SK-N-SH treated with all-trans-retinoic acid at 6 μM for 48 hours (cell line): ENCODE measurements at regions not wholly inside any gene's neighbourhood (a gene's known extent, or its start where the extent isn't known, plus 50 kb on each side); places are given as distances from the start of the nearest gene placed in this dataset.

Experiments
- ATAC-seq: fragments of 200-7000 bp; cut with Tn5 transposase; 3 replicates; pipeline ENCODE4 v1.9.1; 2020; ENCODE audit warnings: mild to moderate bottlenecking, moderate library complexity
- ARNTL ChIP-seq: fragments of 450-650 bp; formaldehyde crosslinking; IDR thresholded peaks from 2 replicates; pipeline ENCODE4 v1.5.0; 2020; ENCODE audit warnings: low read depth, mild to moderate bottlenecking, moderate library complexity, borderline replicate concordance
- BACH2 ChIP-seq: fragments of 250-450 bp; sonication (Bioruptor Pico); IDR thresholded peaks from 2 replicates; pipeline ENCODE4 v1.9.0; 2021; ENCODE audit warnings: mild to moderate bottlenecking, borderline replicate concordance
- CSDC2 ChIP-seq: fragments of 250-450 bp; sonication (Bioruptor Pico); IDR thresholded peaks from 2 replicates; pipeline ENCODE4 v1.5.0; 2020; ENCODE audit warnings: mild to moderate bottlenecking, moderate library complexity
- ESRRG ChIP-seq: fragments of 250-450 bp; sonication (Bioruptor Pico); IDR thresholded peaks from 2 replicates; pipeline ENCODE4 v1.6.1; 2021; ENCODE audit warnings: mild to moderate bottlenecking
- ISL1 ChIP-seq: fragments of 250-450 bp; sonication (Bioruptor Pico); IDR thresholded peaks from 2 replicates; pipeline ENCODE4 v2.1.2; 2022; ENCODE audit warnings: mild to moderate bottlenecking, moderate library complexity
- OSR1 ChIP-seq: fragments of 250-450 bp; sonication (Bioruptor Pico); IDR thresholded peaks from 2 replicates; pipeline ENCODE4 v1.8.0; 2022; ENCODE audit warnings: moderate library complexity, mild to moderate bottlenecking, inconsistent platforms
- RARB ChIP-seq: fragments of 250-450 bp; sonication (Bioruptor Pico); IDR thresholded peaks from 2 replicates; pipeline ENCODE4 v1.8.0; 2021; ENCODE audit warnings: mild to moderate bottlenecking, moderate library complexity
- SNAI2 ChIP-seq: fragments of 250-450 bp; sonication (Bioruptor Pico); IDR thresholded peaks from 2 replicates; pipeline ENCODE4 v1.5.0; 2020; ENCODE audit warnings: mild to moderate bottlenecking, moderate library complexity
- TCF4 ChIP-seq: fragments of 250-450 bp; sonication (Bioruptor Pico); IDR thresholded peaks from 2 replicates; pipeline ENCODE4 v1.8.0; 2021; ENCODE audit warnings: mild to moderate bottlenecking, moderate library complexity, borderline replicate concordance
- TOX ChIP-seq: fragments of 250-450 bp; sonication (Bioruptor Pico); IDR thresholded peaks from 2 replicates; pipeline ENCODE4 v1.8.0; 2021; ENCODE audit warnings: mild to moderate bottlenecking, moderate library complexity, borderline replicate concordance
- ZFP3 ChIP-seq: fragments of 250-450 bp; sonication (Bioruptor Pico); IDR thresholded peaks from 2 replicates; pipeline ENCODE4 v1.5.0; 2020; ENCODE audit warnings: mild to moderate bottlenecking, moderate library complexity
- ZFP30 ChIP-seq: fragments of 450-650 bp; formaldehyde crosslinking; IDR thresholded peaks from 2 replicates; pipeline ENCODE4 v1.5.0; 2022; ENCODE audit warnings: mild to moderate bottlenecking, moderate library complexity
- ZNF565 ChIP-seq: fragments of 450-650 bp; formaldehyde crosslinking; conservative IDR thresholded peaks from 2 replicates; pipeline ENCODE4 v1.5.0; 2020; ENCODE audit warnings: low read depth, mild to moderate bottlenecking, moderate library complexity
- ZNF70 ChIP-seq: fragments of 450-650 bp; formaldehyde crosslinking; IDR thresholded peaks from 2 replicates; pipeline ENCODE4 v1.5.0; 2020; ENCODE audit warnings: mild to moderate bottlenecking, moderate library complexity
- ZNF8 ChIP-seq: fragments of 450-650 bp; formaldehyde crosslinking; IDR thresholded peaks from 2 replicates; pipeline ENCODE4 v1.5.0; 2020; ENCODE audit warnings: mild to moderate bottlenecking, moderate library complexity
- TF ChIP-seq, protein P1 (sequence below): fragments of 250-450 bp; sonication (Bioruptor Pico); IDR thresholded peaks from 2 replicates; pipeline ENCODE4 v1.5.1; 2020; ENCODE audit warnings: low read depth, mild to moderate bottlenecking, moderate library complexity
- TF ChIP-seq, protein P2 (sequence below): fragments of 250-450 bp; sonication (Bioruptor Pico); IDR thresholded peaks from 2 replicates; pipeline ENCODE4 v1.5.1; 2021; ENCODE audit warnings: mild to moderate bottlenecking, moderate library complexity
- TF ChIP-seq, protein P3 (sequence below): fragments of 250-450 bp; sonication (Bioruptor Pico); IDR thresholded peaks from 2 replicates; pipeline ENCODE4 v1.5.0; 2020; ENCODE audit warnings: mild to moderate bottlenecking, moderate library complexity
- TF ChIP-seq, protein P4 (sequence below): fragments of 250-450 bp; sonication (Bioruptor Pico); IDR thresholded peaks from 2 replicates; pipeline ENCODE4 v1.8.0; 2021; ENCODE audit warnings: low read depth, mild to moderate bottlenecking, moderate library complexity, borderline replicate concordance
- TF ChIP-seq, protein P5 (sequence below): fragments of 250-450 bp; sonication (Bioruptor Pico); IDR thresholded peaks from 2 replicates; pipeline ENCODE4 v1.8.0; 2020; ENCODE audit warnings: mild to moderate bottlenecking, moderate library complexity, borderline replicate concordance

DNA sequence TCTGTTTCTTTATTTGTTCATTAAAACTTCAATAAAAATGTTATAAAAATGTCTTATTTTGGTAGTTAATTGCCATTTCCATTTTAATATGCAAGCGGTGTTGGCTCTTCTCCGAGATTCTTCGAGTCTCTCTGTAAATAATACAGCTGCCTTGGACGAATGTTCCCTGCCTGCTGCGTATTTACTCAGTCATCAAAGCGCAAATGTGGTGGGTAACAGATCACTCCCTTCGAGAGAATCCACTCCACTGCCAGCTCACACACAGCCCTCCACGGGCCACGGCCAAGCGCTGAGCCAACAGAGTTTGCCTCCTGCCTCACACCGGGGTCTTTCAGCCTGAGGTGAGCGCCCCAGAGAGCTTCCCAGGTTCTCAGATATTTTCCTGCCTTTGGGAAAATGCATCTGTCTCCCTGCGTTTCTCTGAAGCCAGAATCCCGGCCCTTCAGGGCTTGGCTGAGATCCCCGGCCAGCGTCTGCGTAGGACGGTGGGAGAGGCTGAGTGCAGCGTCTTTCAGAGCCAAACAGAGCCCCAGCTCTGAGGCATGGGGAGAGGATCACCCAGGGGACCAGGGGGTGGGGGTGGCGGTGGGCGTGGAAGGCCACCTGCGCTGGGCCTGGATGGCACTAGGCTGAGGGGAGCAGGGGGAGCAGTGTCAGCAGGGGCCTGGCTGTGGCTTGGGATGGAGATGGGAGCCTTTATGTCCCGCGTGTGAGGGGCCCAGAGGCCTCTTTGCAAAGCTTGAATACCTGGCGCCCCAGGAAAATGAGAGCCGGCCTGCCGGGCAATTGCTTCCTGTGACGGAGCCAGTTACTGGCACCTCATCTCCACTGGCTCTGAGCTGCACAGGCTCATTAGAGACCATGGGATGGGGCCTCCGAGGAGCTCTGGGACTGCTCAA is 248.7 kb downstream of the RBFOX3 start:
- ATAC-seq = no peak
- no peak for TF ChIP-seq ESRRG (CRISPR knock-in tag)
- TF ChIP-seq RARB (CRISPR knock-in tag) = no peak
- TF ChIP-seq ZNF565 = no peak
- TF ChIP-seq ZFP30 (CRISPR knock-in tag) = no peak
- no peak for TF ChIP-seq BACH2
- no peak for TF ChIP-seq TOX (CRISPR knock-in tag)
- TF ChIP-seq TCF4 (CRISPR knock-in tag) = no peak
- TF ChIP-seq, protein P1, sequence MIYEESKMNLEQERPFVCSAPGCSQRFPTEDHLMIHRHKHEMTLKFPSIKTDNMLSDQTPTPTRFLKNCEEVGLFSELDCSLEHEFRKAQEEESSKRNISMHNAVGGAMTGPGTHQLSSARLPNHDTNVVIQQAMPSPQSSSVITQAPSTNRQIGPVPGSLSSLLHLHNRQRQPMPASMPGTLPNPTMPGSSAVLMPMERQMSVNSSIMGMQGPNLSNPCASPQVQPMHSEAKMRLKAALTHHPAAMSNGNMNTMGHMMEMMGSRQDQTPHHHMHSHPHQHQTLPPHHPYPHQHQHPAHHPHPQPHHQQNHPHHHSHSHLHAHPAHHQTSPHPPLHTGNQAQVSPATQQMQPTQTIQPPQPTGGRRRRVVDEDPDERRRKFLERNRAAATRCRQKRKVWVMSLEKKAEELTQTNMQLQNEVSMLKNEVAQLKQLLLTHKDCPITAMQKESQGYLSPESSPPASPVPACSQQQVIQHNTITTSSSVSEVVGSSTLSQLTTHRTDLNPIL = no peak
- TF ChIP-seq, protein P2, sequence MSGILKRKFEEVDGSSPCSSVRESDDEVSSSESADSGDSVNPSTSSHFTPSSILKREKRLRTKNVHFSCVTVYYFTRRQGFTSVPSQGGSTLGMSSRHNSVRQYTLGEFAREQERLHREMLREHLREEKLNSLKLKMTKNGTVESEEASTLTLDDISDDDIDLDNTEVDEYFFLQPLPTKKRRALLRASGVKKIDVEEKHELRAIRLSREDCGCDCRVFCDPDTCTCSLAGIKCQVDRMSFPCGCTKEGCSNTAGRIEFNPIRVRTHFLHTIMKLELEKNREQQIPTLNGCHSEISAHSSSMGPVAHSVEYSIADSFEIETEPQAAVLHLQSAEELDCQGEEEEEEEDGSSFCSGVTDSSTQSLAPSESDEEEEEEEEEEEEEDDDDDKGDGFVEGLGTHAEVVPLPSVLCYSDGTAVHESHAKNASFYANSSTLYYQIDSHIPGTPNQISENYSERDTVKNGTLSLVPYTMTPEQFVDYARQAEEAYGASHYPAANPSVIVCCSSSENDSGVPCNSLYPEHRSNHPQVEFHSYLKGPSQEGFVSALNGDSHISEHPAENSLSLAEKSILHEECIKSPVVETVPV (CRISPR knock-in tag) = no peak
- no peak for TF ChIP-seq OSR1
- no peak for TF ChIP-seq ZNF70 (CRISPR knock-in tag)
- TF ChIP-seq ISL1 (CRISPR knock-in tag) = no peak
- no peak for TF ChIP-seq ZNF8 (CRISPR knock-in tag)
- no peak for TF ChIP-seq ZFP3 (CRISPR knock-in tag)
- TF ChIP-seq, protein P3, sequence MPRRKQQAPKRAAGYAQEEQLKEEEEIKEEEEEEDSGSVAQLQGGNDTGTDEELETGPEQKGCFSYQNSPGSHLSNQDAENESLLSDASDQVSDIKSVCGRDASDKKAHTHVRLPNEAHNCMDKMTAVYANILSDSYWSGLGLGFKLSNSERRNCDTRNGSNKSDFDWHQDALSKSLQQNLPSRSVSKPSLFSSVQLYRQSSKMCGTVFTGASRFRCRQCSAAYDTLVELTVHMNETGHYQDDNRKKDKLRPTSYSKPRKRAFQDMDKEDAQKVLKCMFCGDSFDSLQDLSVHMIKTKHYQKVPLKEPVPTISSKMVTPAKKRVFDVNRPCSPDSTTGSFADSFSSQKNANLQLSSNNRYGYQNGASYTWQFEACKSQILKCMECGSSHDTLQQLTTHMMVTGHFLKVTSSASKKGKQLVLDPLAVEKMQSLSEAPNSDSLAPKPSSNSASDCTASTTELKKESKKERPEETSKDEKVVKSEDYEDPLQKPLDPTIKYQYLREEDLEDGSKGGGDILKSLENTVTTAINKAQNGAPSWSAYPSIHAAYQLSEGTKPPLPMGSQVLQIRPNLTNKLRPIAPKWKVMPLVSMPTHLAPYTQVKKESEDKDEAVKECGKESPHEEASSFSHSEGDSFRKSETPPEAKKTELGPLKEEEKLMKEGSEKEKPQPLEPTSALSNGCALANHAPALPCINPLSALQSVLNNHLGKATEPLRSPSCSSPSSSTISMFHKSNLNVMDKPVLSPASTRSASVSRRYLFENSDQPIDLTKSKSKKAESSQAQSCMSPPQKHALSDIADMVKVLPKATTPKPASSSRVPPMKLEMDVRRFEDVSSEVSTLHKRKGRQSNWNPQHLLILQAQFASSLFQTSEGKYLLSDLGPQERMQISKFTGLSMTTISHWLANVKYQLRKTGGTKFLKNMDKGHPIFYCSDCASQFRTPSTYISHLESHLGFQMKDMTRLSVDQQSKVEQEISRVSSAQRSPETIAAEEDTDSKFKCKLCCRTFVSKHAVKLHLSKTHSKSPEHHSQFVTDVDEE = no peak

DNA sequence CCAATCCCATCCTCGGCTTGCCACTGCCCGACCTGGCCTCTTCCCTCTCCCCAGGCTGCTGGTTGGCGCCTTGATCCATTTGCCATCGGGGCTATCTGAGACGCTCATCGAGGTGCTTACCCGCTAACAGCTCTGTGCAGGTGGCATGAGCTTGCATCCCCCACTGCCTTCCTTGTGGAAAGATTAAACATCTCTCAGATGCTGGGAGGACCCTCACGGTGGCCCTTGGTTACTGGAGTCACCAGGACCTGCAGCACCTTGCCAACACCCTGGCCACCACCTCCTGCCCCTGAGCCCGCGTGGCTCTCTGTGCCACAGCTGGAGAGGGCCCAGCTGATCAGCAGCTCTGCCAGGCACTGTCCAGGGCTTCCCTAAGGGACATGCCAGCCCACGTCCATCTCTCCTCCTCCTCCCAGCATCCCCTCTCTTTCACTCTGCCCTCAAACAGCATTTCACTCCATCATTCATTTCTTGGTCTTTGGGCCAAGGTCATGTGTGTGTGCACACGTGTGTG is 249.6 kb downstream of the RBFOX3 start:
- ATAC-seq = no peak
- TF ChIP-seq, protein P4, sequence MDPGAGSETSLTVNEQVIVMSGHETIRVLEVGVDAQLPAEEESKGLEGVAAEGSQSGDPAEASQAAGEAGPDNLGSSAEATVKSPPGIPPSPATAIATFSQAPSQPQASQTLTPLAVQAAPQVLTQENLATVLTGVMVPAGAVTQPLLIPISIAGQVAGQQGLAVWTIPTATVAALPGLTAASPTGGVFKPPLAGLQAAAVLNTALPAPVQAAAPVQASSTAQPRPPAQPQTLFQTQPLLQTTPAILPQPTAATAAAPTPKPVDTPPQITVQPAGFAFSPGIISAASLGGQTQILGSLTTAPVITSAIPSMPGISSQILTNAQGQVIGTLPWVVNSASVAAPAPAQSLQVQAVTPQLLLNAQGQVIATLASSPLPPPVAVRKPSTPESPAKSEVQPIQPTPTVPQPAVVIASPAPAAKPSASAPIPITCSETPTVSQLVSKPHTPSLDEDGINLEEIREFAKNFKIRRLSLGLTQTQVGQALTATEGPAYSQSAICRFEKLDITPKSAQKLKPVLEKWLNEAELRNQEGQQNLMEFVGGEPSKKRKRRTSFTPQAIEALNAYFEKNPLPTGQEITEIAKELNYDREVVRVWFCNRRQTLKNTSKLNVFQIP (CRISPR knock-in tag) = no peak
- TF ChIP-seq ZNF8 (CRISPR knock-in tag) = no peak

DNA sequence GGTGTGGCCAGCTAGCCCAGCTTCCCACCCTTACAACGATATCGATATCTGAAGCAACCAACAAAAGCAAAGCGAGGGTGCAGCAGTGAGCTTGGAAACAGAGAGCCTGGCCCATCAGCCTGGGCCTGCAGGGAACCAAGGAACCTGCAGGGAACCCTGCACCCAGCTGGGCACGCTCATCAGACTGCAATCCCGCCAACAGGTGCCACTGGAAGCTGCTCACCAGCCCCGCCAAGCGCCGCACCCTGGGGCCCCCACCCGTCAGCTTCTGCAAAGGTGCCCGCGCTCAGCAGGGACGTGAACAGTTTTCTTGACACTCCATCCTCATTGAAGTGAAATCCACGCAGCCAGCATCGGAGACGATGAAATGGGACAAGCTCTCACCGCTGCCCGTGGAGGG is 250.7 kb downstream of the RBFOX3 start:
- ATAC-seq = no peak
- TF ChIP-seq RARB (CRISPR knock-in tag) = no peak
- TF ChIP-seq CSDC2 (CRISPR knock-in tag) = no peak
- TF ChIP-seq, protein P4 (CRISPR knock-in tag) = no peak
- no peak for TF ChIP-seq ARNTL (CRISPR knock-in tag)
- TF ChIP-seq, protein P3 = no peak
- no peak for TF ChIP-seq ZNF565
- TF ChIP-seq, protein P5, sequence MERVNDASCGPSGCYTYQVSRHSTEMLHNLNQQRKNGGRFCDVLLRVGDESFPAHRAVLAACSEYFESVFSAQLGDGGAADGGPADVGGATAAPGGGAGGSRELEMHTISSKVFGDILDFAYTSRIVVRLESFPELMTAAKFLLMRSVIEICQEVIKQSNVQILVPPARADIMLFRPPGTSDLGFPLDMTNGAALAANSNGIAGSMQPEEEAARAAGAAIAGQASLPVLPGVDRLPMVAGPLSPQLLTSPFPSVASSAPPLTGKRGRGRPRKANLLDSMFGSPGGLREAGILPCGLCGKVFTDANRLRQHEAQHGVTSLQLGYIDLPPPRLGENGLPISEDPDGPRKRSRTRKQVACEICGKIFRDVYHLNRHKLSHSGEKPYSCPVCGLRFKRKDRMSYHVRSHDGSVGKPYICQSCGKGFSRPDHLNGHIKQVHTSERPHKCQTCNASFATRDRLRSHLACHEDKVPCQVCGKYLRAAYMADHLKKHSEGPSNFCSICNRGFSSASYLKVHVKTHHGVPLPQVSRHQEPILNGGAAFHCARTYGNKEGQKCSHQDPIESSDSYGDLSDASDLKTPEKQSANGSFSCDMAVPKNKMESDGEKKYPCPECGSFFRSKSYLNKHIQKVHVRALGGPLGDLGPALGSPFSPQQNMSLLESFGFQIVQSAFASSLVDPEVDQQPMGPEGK (CRISPR knock-in tag) = no peak
- TF ChIP-seq, protein P2 (CRISPR knock-in tag) = no peak
- TF ChIP-seq TCF4 (CRISPR knock-in tag) = no peak
- TF ChIP-seq SNAI2 (CRISPR knock-in tag) = no peak
- TF ChIP-seq ESRRG (CRISPR knock-in tag) = no peak
